ENCODE measurements at regions not wholly inside any gene's neighbourhood (a gene's known extent, or its start where the extent isn't known, plus 50 kb on each side); places are given as distances from the start of the nearest gene placed in this dataset.

GRCh38 chr1:213381572-213382084 is 330.6 kb downstream of the RPS6KC1 start:
- H4K20me1 ChIP-seq (ENCODE audit: insufficient read depth), result no peaks in the 10 kb centered on the region
- no peaks in the 10 kb centered on the region for H3K36me3 ChIP-seq (ENCODE audit: insufficient read depth, low read length)
- H3K27ac ChIP-seq (ENCODE audit: low read length), result no peak overlapping the region
- H2AFZ ChIP-seq (ENCODE audit: low read depth, low read length), result no peak overlapping the region
- no peak overlapping the region for H3K4me2 ChIP-seq (ENCODE audit: low read length)
- no peaks in the 10 kb centered on the region for H3K9me3 ChIP-seq (ENCODE audit: low read length)
- H3K9ac ChIP-seq (ENCODE audit: low read length), result no peak overlapping the region
- H3K79me2 ChIP-seq (replicated peaks; ENCODE audit: insufficient read depth, low read length), result no peaks in the 10 kb centered on the region
- no peak for TF ChIP-seq EP300 (conservative IDR thresholded peaks at IDR 0.05; ENCODE audit: poor library complexity, severe bottlenecking)
- TF ChIP-seq, protein P1, sequence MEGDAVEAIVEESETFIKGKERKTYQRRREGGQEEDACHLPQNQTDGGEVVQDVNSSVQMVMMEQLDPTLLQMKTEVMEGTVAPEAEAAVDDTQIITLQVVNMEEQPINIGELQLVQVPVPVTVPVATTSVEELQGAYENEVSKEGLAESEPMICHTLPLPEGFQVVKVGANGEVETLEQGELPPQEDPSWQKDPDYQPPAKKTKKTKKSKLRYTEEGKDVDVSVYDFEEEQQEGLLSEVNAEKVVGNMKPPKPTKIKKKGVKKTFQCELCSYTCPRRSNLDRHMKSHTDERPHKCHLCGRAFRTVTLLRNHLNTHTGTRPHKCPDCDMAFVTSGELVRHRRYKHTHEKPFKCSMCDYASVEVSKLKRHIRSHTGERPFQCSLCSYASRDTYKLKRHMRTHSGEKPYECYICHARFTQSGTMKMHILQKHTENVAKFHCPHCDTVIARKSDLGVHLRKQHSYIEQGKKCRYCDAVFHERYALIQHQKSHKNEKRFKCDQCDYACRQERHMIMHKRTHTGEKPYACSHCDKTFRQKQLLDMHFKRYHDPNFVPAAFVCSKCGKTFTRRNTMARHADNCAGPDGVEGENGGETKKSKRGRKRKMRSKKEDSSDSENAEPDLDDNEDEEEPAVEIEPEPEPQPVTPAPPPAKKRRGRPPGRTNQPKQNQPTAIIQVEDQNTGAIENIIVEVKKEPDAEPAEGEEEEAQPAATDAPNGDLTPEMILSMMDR (IDR thresholded peaks at IDR 0.05; ENCODE audit: poor library complexity, severe bottlenecking), result no peak
- TF ChIP-seq MXI1 (conservative IDR thresholded peaks at IDR 0.05; ENCODE audit: poor library complexity, severe bottlenecking), result no peak
- no peak for TF ChIP-seq TAF1 (IDR thresholded peaks at IDR 0.05; ENCODE audit: low read depth)
- TF ChIP-seq, protein P2, sequence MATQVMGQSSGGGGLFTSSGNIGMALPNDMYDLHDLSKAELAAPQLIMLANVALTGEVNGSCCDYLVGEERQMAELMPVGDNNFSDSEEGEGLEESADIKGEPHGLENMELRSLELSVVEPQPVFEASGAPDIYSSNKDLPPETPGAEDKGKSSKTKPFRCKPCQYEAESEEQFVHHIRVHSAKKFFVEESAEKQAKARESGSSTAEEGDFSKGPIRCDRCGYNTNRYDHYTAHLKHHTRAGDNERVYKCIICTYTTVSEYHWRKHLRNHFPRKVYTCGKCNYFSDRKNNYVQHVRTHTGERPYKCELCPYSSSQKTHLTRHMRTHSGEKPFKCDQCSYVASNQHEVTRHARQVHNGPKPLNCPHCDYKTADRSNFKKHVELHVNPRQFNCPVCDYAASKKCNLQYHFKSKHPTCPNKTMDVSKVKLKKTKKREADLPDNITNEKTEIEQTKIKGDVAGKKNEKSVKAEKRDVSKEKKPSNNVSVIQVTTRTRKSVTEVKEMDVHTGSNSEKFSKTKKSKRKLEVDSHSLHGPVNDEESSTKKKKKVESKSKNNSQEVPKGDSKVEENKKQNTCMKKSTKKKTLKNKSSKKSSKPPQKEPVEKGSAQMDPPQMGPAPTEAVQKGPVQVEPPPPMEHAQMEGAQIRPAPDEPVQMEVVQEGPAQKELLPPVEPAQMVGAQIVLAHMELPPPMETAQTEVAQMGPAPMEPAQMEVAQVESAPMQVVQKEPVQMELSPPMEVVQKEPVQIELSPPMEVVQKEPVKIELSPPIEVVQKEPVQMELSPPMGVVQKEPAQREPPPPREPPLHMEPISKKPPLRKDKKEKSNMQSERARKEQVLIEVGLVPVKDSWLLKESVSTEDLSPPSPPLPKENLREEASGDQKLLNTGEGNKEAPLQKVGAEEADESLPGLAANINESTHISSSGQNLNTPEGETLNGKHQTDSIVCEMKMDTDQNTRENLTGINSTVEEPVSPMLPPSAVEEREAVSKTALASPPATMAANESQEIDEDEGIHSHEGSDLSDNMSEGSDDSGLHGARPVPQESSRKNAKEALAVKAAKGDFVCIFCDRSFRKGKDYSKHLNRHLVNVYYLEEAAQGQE (IDR thresholded peaks at IDR 0.05; ENCODE audit: borderline replicate concordance), result no peak
- TF ChIP-seq POLR2AphosphoS5 (IDR thresholded peaks at IDR 0.05), result no peak
- no peak for TF ChIP-seq RAD21 (conservative IDR thresholded peaks at IDR 0.05)
- TF ChIP-seq EZH2 (IDR thresholded peaks at IDR 0.05; ENCODE audit: borderline replicate concordance, insufficient read depth, low read length, poor library complexity, severe bottlenecking), result no peak
- TF ChIP-seq SMC3 (conservative IDR thresholded peaks at IDR 0.05; ENCODE audit: poor library complexity), result no peak
- H3K27me3 ChIP-seq (ENCODE audit: insufficient read depth, low read depth, low read length), result no peaks in the 10 kb centered on the region
- no peaks in the 10 kb centered on the region for H3F3A ChIP-seq (ENCODE audit: insufficient read depth, low read length, poor library complexity, severe bottlenecking)
- H3K4me3 ChIP-seq (ENCODE audit: low read length), result no peak overlapping the region
- no peaks in the 10 kb centered on the region for H3K9me2 ChIP-seq (ENCODE audit: insufficient read depth, low read length)

GRCh38 chr1:213383465-213383864 is 332.4 kb downstream of the RPS6KC1 start:
- Histone ChIP-seq H3K36me3 (ENCODE audit: insufficient read depth, low read length) (no peaks in the 10 kb centered on the region), H2AFZ (ENCODE audit: low read depth, low read length) (no peak overlapping the region), H3K27ac (ENCODE audit: low read length) (no peak overlapping the region), H3F3A (ENCODE audit: insufficient read depth, low read length, poor library complexity, severe bottlenecking) (no peaks in the 10 kb centered on the region), H3K79me2 (replicated peaks; ENCODE audit: insufficient read depth, low read length) (no peaks in the 10 kb centered on the region), H3K4me3 (ENCODE audit: low read length) (no peak overlapping the region), H3K27me3 (ENCODE audit: insufficient read depth, low read depth, low read length) (no peaks in the 10 kb centered on the region), H3K9ac (ENCODE audit: low read length) (no peak overlapping the region), H3K4me2 (ENCODE audit: low read length) (no peak overlapping the region), H4K20me1 (ENCODE audit: insufficient read depth) (no peaks in the 10 kb centered on the region), H3K9me2 (ENCODE audit: insufficient read depth, low read length) (no peaks in the 10 kb centered on the region), H3K9me3 (ENCODE audit: low read length) (no peaks in the 10 kb centered on the region)
- TF ChIP-seq, protein P2 (IDR thresholded peaks at IDR 0.05; ENCODE audit: borderline replicate concordance), result no peak
- TF ChIP-seq POLR2AphosphoS5 (IDR thresholded peaks at IDR 0.05), result no peak
- TF ChIP-seq EP300 (conservative IDR thresholded peaks at IDR 0.05; ENCODE audit: poor library complexity, severe bottlenecking), result no peak
- no peak for TF ChIP-seq MXI1 (conservative IDR thresholded peaks at IDR 0.05; ENCODE audit: poor library complexity, severe bottlenecking)
- TF ChIP-seq EZH2 (IDR thresholded peaks at IDR 0.05; ENCODE audit: borderline replicate concordance, insufficient read depth, low read length, poor library complexity, severe bottlenecking), result no peak
- no peak for TF ChIP-seq SMC3 (conservative IDR thresholded peaks at IDR 0.05; ENCODE audit: poor library complexity)
